GM12873 (cell line): ENCODE measurements at regions not wholly inside any gene's neighbourhood (a gene's known extent, or its start where the extent isn't known, plus 50 kb on each side); places are given as distances from the start of the nearest gene placed in this dataset.

Experiments
- TF ChIP-seq, protein P1 (sequence below): IDR thresholded peaks from 2 replicates; pipeline ENCODE4 v1.5.1; 2012; ENCODE audit warnings: low read depth, mild to moderate bottlenecking, moderate library complexity, low read length, control low read depth; ENCODE audit not compliant: insufficient read depth; ENCODE audit errors: missing control alignments

GRCh38 chr16:88195911-88196465, 186.8 kb upstream of the ZNF469 start:
- TF ChIP-seq, protein P1, sequence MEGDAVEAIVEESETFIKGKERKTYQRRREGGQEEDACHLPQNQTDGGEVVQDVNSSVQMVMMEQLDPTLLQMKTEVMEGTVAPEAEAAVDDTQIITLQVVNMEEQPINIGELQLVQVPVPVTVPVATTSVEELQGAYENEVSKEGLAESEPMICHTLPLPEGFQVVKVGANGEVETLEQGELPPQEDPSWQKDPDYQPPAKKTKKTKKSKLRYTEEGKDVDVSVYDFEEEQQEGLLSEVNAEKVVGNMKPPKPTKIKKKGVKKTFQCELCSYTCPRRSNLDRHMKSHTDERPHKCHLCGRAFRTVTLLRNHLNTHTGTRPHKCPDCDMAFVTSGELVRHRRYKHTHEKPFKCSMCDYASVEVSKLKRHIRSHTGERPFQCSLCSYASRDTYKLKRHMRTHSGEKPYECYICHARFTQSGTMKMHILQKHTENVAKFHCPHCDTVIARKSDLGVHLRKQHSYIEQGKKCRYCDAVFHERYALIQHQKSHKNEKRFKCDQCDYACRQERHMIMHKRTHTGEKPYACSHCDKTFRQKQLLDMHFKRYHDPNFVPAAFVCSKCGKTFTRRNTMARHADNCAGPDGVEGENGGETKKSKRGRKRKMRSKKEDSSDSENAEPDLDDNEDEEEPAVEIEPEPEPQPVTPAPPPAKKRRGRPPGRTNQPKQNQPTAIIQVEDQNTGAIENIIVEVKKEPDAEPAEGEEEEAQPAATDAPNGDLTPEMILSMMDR: no peak

- TF ChIP-seq, protein P1: no peak
Measured at GRCh38 chr16:88196471-88197400, 186.0 kb upstream of the ZNF469 start.

GRCh38 chr16:88197481-88198456, 185.0 kb upstream of the ZNF469 start:
- TF ChIP-seq, protein P1: no peak

GRCh38 chr16:88200896-88201185, 181.9 kb upstream of the ZNF469 start:
- TF ChIP-seq, protein P1: no peak

DNA sequence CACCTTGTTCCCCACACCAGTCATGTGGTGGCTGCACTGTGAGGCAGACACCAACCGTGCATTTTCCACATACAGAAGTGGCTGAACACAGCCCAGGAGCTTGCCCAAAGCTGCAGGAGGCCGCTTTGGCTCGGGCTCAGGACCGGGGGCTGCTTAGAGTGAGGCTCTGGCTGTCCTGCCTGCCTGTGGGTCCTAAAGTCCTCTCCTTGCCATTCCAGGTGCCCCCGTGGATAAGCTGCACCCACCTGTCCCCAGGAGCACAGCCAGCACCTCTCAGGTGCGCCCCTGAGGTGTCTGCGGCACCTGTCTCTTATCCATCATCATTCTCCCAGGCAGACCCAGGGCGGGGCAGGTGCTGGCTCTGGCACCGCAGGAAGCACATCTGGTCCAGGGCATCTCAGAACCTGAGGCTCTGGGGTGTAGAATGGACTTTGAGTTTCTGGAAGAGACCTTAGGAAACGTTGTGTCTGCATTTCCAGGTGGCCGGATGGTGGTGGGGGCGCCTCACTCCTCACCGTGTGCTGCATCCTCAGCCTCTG, 180.5 kb upstream of the ZNF469 start:
- TF ChIP-seq, protein P1: no peak

GRCh38 chr16:88208112-88208511, 174.6 kb upstream of the ZNF469 start:
- TF ChIP-seq, protein P1: no peak
